Activated CD8-positive, alpha-beta T cell treated with anti-CD3 and anti-CD28 coated beads for 36 hours (primary cell): ENCODE measurements at regions not wholly inside any gene's neighbourhood (a gene's known extent, or its start where the extent isn't known, plus 50 kb on each side); places are given as distances from the start of the nearest gene placed in this dataset.

Source experiments
- ATAC-seq: fragments of 200-7000 bp; cut with Tn5 transposase; one replicate; pipeline ENCODE4 v1.10.0; 2021; ENCODE audit warnings: mild to moderate bottlenecking, moderate library complexity
- CTCF ChIA-PET: fragments of 350-600 bp; sonication (Branson Sonifier 250); formaldehyde crosslinking; loops from one replicate; lab custom pipeline; 2021; ENCODE audit warnings: antibody characterized with exemption; lab: Charles Lee
- POLR2A ChIA-PET: fragments of 350-600 bp; sonication (Branson Sonifier 250); formaldehyde crosslinking; loops from one replicate; lab custom pipeline; 2021; ENCODE audit warnings: antibody characterized with exemption; lab: Charles Lee
- DNase-seq: peaks from one replicate; pipeline ENCODE4 v3.0.0-alpha.2; 2020
- H3K27ac Mint-ChIP-seq: one replicate; pipeline ENCODE4 v1.8.0; 2021; ENCODE audit warnings: mild to moderate bottlenecking, mixed read lengths
- H3K27me3 Mint-ChIP-seq: one replicate; pipeline ENCODE4 v1.8.0; 2021; ENCODE audit warnings: mixed read lengths
- H3K36me3 Mint-ChIP-seq: one replicate; pipeline ENCODE4 v1.8.0; 2021; ENCODE audit warnings: low read depth, mixed read lengths
- H3K4me1 Mint-ChIP-seq: one replicate; pipeline ENCODE4 v1.8.0; 2021; ENCODE audit warnings: low read depth, mixed read lengths
- H3K4me3 Mint-ChIP-seq: one replicate; pipeline ENCODE4 v1.8.0; 2021; ENCODE audit warnings: mild to moderate bottlenecking, moderate library complexity, mixed read lengths
- H3K9me3 Mint-ChIP-seq: one replicate; pipeline ENCODE4 v1.8.0; 2021; ENCODE audit warnings: mixed read lengths
- CTCF ChIP-seq: fragments of 200-600 bp; IDR thresholded peaks from one replicate; pipeline ENCODE4 v1.8.0; 2022; ENCODE audit warnings: antibody characterized with exemption, mild to moderate bottlenecking
- intact Hi-C: fragments of 100-400 bp; cut with micrococcal nuclease; formaldehyde crosslinking; loops from one replicate; pipeline ENCODE4 v1.10.0; 2022

- H3K9me3 Mint-ChIP-seq: no peaks in the 10 kb centered on the region
- no peak for ATAC-seq
- DNase-seq: no peak
- peaks cover 1% of the 10 kb centered on the region for H3K27me3 Mint-ChIP-seq
- CTCF ChIA-PET: no interaction called here
- no peaks in the 10 kb centered on the region for H3K4me1 Mint-ChIP-seq
- intact Hi-C loops: no loop called here
- H3K36me3 Mint-ChIP-seq: no peaks in the 10 kb centered on the region
- no peak overlapping the region for H3K27ac Mint-ChIP-seq
- POLR2A ChIA-PET: no interaction called here
- no peak for TF ChIP-seq CTCF
- no peak overlapping the region for H3K4me3 Mint-ChIP-seq
Observed at GRCh38 chr20:22652681-22653588, 68.6 kb upstream of the FOXA2 start.

GRCh38 chr20:22653658-22654642, 69.6 kb upstream of the FOXA2 start:
- Mint-ChIP-seq H3K27ac (no peak overlapping the region), H3K27me3 (peaks cover 1% of the 10 kb centered on the region), H3K4me1 (no peaks in the 10 kb centered on the region), H3K4me3 (no peak overlapping the region), H3K9me3 (no peaks in the 10 kb centered on the region), H3K36me3 (no peaks in the 10 kb centered on the region)
- ChIA-PET CTCF (no interaction called here), POLR2A (no interaction called here)
- ATAC-seq (no peak), DNase-seq (no peak)
- intact Hi-C loops: no loop called here
- no peak for TF ChIP-seq CTCF

DNA sequence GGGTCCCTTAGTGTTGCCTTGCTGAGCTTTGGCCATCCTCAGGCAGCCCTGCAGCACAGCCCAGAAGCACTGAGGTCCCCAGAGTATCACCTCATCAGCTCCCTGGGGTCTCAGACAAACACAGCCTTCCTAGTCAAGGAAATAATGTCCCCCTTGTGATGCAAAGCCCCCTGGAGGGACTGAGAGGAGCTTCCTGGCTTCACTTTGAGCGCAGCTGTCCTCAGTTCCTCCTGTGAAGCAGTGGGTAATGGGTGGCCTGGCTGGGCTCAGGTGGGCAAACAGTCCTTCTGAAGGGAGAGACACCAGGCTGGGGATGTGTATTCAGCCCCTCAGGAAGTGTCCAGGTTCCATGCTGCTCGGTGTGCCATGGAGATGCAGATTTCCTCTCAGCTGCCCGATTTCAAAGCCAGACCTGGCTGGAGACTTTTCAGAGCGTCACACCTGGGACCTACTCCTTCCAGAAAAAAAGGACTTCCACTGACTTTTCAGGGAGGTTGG, 79.2 kb upstream of the FOXA2 start:
- Mint-ChIP-seq H3K36me3 (no peaks in the 10 kb centered on the region), H3K9me3 (peaks cover 2% of the 10 kb centered on the region), H3K27me3 (peaks cover 7% of the 10 kb centered on the region), H3K27ac (no peak overlapping the region), H3K4me1 (no peaks in the 10 kb centered on the region), H3K4me3 (no peak overlapping the region)
- no peak for DNase-seq
- ChIA-PET POLR2A (no interaction called here), CTCF (interaction anchor here (1.4 kb wide), 1 partner anchor 28 kb away, joined by 4 read pairs; no protein-coding TSS in a partner anchor)
- TF ChIP-seq CTCF: no peak
- intact Hi-C loops: no loop called here
- no peak for ATAC-seq

DNA sequence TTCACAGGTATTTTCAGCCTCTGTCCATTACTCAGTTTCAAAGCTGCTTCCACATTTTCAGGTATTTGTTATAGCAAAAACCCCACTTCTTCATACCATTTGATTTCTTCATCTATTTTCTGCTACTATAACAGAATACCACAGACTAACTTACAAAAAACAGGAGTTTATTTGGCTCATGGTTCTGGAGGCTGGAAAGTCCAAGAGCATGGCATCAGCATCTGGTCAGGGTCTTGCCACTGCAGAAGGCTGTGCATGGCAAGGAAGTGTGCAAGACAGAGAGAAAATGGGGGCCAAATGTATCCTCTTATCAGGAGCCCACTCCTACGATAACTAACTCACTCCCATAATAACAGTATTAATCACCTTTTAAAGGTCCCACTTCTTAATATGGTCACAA, 82.8 kb upstream of the FOXA2 start:
- intact Hi-C loops: no loop called here
- no peak for TF ChIP-seq CTCF
- H3K36me3 Mint-ChIP-seq: no peaks in the 10 kb centered on the region
- ChIA-PET POLR2A (no interaction called here), CTCF (interaction anchor here (0.7 kb wide), 1 partner anchor 328 kb away, joined by 3 read pairs; no protein-coding TSS in a partner anchor)
- H3K4me3 Mint-ChIP-seq: no peak overlapping the region
- H3K27me3 Mint-ChIP-seq: peaks cover 9% of the 10 kb centered on the region
- peaks cover 14% of the 10 kb centered on the region for H3K9me3 Mint-ChIP-seq
- ATAC-seq (no peak), DNase-seq (no peak)
- H3K27ac Mint-ChIP-seq: no peak overlapping the region
- no peaks in the 10 kb centered on the region for H3K4me1 Mint-ChIP-seq
